CD4-positive, alpha-beta T cell treated with Interleukin-4 for 1 hour (primary cell): ENCODE measurements at regions not wholly inside any gene's neighbourhood (a gene's known extent, or its start where the extent isn't known, plus 50 kb on each side); places are given as distances from the start of the nearest gene placed in this dataset.
"Not testable (repeated sequence)": the region's sequence is repeated elsewhere in the genome, so short reads cannot be mapped to it uniquely, and the experiment has no call there.

Experiments
- DNase-seq, 2 donors: peaks; one replicate each; pipeline ENCODE4 v3.0.0-alpha.2; 2020 to 2022

DNA sequence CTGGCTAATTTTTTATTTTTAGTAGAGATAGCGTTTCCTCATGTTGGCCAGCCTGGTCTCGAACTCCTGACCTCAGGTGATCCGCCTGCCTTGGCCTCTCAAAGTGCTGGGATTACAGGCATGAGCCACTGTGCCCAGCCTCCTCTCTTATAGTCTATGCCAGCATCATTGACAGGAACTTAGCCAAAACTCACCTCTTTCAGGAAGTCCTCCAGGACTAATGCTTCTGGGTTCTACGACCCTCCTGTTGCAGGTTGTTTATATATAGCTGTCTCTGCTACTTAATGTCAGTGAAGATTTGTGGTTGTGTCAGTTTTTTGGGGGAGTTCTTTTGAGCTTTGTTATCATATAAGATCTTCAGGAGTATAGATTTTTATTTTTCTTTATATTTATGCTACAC, 112.1 kb upstream of the CDC42EP3 start:
- no peak for DNase-seq

DNA sequence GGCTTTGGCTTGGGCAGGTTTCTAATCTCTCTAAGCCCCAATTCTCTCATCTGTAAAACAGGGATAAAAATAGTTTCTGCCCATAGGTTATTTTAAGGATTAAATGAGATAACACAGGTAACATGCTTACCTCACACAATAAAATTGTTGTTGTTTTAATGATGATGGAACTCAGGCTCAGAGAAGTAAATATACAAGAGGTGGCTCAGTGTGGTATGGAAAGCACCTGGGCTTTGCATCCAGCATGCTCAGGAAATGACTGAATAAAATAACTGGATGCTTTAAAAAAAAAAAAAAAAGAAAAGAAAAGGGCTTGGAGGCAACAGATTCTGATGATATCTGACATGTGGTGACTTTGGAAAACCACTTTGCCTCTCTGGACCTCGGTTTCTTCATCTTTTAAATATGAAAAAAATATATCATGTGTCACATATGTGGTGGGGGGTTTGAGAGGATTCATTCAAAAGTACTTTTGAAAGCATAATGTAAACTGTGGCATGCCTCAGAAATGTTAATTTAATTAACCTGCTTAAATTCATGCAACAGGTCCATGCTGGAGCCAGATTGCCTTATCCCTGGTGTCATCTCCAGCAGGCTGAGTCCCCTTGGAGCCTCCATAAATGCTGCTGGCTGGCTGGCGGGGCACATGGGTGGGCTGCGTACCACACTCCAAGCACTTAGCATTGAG, 112.8 kb upstream of the CDC42EP3 start:
- DNase-seq, result no peak

DNA sequence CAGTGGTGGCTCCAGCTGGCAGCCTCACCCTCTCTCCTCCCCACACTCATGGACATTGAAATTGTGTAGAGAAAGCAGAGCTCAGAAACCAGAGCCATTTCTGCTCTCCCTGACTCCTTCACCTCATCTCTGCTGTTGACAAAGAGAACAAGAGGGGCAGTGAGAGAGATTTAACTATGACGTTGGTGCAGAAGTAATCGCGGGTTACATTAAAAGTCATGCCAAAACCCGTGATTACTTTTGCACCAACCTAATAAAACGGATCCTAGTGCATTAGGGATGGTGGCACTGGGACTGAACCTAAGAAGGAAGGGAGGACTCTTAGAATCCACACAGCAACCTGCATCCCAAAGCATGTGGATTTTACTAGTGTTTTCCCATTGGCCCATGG, 113.3 kb upstream of the CDC42EP3 start:
- DNase-seq, result no peak

DNA sequence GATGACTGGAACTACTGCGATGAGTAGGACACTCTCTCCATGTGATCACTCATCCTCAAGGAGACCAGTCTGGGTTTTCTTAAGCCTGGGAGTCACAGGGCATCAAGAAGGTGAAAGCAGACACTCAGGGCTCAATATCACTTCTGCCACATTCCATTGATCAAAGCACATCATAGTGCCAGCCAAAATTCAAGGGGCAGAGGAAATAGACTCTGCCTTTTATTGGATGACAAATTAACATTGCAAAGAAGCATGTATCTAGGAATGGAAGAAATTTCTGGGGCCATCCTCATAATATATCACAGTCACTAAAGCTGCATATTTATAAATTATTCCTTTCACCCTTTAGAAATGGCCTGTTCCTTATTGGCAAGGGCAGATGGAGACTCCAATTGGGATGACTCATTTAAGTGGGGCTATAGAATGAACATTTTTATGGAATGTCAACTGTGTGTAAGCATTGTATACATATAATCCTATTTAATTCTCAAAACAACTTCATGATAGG, 114.8 kb upstream of the CDC42EP3 start:
- no peak for DNase-seq

DNA sequence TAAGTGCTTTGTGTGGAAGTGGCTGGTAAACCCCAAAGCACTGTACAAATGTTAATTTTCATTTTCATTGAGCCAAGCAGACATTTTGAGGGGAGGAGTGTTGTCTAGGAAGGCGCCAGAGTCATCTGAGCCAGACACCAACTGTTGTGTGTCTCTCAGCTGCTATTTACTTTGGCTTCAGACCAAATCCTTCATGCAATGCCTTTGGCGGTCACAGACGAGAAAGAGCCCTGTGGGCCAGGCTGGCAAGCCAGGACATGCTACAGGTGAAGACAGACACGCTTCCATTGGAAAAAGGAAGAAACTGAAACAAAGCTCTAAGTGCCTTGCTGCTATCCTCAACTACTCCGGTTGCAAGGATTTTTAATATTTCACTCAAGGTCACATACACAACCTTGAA, 115.4 kb upstream of the CDC42EP3 start:
- DNase-seq, result no peak

DNA sequence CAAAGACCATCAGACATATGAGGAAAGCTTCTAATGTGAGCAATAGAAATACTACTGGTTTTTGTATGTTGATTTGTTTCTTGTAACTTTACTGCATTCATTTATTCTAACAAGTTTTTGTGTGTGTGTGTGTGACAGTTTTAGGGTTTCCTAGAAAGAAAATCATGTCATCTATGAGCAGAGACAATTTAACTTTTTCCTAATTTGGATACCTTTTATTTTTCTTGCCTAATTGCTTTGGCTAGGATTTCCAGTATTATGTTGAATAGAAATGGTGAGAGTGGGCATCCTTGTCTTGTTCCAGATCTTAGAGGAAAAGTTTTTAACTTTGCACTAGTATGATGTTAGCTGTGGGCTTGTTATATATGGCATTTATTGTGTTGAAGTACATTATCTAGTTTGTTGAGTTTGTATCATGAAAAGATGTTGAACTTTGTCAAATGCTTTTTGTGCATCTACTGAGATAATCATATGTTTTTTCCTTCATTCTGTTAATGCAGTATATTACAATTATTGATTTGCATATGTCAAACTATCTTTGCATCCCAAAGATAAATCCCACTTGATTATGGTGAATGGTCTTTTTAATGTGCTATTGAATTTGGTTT, 117.3 kb upstream of the CDC42EP3 start:
- no peak for DNase-seq

DNA sequence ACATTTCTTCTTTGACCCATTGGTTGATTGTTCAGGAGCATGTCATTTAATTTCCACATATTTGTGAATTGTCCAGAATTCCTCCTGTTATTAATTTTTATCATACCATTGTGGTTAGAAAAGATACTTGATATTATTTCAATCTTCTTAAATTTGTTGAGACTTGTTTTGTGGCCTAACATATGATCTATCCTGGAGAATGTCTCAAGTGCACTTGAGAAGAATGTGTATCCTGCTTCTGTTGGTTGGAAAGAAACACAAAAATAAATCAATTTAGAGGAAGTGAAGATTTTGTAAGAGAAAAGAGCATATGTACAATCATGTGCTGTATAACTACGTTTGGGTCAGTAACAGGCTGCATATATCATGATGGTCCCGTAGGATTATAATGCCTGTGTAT, 118.6 kb upstream of the CDC42EP3 start:
- no peak for DNase-seq

DNA sequence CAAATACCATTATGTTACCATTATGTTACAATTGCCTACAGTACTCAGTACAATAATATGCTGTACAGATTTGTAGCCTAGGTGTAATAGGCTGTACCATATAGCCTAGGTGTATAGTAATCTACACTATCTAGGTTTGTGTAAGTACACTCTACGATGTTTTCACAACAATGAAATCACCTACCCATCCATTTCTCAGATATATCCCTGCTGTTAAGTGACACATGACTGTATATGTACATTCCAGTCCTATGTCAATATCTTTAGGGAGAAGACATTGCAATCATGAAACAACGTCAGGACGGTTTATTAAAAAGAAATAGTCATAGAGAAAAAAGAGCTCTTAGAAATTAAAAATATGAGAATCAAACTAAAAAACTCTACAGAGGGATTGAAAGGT, 119.0 kb upstream of the CDC42EP3 start:
- no peak for DNase-seq

DNA sequence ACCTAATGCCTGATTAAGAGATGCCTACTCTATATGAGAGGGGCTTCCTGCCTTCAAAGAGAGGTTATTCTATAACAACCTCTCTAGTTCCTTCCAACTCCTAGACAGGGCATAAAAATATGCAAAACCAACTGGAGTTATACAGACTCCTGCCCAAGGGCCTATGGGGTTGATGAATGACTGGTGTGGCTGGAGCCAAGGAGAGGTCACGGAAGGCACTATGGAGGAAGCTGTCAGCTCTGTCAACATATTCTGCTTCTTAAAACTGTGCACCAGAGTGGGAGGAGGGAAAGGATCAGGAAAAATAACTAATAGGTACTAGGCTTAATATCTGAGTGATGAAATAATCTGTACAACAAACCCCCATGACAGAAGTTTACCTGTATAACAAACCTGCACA, 120.9 kb upstream of the CDC42EP3 start:
- no peak for DNase-seq

DNA sequence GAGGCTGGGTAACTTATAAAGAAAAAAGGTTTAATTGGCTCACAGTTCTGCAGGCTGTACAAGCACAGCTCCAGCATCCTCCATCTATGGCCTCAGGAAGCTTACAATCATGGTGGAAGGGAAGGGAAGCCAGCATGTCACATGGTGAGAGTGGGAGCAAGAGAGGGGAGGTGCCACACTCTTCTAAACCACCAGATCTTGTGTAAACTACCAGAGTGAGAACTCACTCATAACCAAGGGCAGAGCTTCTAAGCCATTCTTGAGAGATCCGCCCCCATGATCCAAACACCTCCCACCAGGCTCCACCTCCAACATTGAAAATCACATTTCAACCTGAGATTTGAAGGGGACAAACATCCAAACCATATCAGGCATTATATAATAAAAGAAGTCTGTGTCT, 121.6 kb upstream of the CDC42EP3 start:
- no peak for DNase-seq

DNA sequence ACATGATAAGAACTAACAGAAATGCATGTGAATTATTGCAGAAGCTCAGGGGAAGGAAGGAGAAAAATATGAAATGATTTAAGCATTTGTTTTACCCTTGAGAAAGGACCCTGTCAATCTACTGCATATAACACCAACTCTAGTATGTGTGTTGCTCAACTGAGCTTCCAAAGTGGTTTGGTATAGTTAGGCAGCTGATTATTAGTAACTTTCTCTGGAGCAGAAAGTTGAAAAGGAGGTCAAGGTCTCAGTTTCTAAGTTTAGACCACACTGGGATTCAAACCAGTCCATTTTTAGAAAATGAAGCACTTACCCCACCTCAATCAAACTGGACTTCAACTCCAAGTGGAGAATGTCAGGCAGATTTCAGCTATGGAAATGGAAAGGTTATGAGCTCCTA, 123.3 kb upstream of the CDC42EP3 start:
- no peak for DNase-seq

DNA sequence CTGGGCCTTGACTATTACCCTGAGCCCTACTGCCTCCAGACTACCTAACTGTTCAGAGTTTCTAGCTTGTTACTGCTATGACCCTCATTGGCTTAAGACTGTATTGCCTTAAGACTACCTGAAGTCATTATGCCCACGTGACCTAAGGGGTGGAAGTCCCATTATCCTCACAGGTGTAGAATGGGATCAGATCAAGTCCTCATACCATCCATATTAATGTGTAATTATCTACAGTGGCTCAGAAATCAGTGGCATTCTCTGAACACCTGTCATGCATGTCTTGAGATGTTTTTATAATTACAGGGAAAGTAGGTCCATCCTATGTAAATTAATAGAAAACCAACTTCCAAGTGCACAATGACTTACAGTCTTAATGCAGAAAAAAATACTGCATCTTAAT, 124.0 kb upstream of the CDC42EP3 start:
- DNase-seq, result no peak

DNA sequence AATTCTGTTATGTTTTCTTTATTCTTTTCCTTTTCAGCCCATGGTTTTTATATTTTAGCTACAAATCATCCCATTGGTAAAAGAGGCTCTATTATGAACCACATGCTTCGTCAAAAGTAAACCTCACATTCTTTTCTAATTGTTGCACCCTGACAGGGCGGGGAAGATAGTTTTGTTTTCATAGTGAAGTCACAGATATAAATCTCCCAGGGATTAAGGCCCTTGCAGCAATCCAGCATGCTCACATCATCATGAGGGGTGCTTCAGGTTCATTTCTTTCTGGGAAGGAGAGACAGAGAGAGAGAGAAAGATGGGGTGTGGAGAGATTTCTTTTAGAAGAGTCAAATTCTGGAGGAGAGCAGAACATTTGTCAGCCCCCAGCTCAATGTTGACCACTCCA, 124.5 kb upstream of the CDC42EP3 start:
- DNase-seq, result no peak

DNA sequence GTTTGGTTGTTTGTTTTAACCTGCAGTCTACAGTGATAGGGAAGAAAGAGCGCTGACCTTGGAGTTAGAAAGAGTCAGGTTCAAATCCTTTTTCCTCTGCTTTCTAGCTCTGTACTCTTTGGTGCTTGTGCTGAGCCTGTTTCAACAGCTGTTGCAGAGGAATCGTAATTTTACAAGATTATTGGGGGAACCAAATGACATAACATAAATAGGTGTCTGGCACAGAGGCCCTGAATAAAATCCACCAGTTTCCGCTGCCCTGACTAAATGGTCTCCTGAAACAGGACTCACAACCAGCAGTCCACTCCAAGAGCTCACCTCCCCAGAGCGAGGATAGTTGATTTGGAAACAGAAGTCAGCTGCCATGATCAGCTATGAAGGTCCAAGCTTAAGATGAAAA, 125.0 kb upstream of the CDC42EP3 start:
- no peak for DNase-seq

DNA sequence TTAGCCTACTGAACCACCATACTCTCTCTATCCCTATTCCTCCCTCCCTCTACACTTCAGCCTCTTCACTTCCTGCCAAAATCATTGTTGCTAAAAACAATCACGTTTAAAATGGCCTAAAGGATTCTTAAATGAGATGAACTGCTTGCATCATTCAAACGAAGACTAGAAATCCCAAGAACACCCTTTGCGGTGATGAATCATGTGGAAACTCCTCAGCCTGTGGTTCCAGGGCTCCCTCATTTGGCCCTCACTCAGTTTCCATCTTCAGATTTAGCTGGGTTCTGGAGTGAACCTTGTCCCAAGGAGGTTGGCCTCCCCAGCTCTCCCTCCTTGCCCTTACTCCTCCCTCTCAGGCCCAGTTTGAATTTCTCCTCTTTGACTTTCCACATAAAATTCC, 125.6 kb upstream of the CDC42EP3 start:
- DNase-seq, result no peak

DNA sequence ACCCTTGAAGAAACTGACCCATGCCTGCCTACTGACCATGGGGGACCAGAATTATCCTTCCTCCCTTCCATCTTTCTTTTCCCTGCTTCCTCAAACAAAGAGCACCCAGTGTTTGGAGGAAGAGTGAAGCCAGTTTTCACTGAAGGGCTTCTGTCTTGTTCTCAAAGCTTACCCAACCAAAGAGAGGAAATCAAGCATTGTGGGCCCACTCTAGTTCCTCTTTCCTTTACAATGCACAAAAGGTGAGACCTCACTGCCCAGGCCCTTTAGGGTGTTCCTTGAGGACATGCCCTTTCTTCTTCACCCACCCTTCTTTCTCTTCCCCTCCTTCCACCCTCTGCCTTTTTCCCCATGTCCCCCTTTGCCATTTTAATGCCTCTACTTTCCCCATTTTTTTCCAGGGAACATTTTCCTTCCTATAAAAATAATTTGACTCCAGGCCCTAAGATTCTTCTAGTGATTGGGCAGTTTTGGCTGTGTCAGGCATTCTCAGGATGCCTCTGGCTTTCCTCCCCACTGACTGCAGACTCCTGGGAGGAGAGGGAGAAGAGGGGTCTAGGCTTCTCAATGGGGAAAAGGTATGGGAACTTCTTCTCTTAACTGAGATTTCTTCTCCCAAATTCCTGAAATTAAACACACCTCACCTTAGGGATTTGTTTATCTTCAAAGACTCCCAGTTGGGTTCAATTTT, 126.6 kb upstream of the RMDN2 start:
- peak in 1 of 2 donors; percentile 22 for DNase-seq

DNA sequence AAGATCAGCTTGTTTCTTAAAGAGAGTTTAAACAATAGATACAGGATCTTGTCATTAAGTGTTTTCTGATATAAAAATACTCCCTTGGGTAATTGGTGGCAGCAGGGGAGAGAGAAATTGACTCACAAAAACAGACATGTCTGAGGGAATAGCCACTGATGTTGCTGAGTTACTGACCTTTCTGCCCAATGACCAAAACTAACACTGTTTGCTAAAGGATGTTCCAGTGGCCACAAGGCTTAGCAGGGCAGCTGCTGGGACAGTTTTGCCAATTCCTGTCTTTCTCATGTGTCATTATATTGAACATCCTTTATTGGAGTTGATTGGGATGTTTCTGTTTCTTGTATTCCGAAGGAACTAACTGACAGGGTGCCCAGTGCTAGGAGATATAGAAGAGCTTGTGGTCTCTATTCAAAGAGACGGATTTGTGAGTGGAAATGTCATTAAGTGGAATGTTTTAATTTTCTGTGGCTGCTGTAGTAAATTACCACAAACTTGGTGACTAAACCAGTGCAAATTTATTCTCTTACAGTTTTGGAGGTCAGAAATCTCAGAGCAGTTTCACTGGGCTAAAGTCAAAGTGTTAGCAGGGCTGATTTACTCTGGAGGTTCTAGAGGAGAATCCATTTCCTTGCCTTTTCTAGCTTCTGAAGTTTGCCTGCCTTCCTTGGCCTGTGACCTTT, 124.8 kb upstream of the RMDN2 start:
- no peak for DNase-seq

DNA sequence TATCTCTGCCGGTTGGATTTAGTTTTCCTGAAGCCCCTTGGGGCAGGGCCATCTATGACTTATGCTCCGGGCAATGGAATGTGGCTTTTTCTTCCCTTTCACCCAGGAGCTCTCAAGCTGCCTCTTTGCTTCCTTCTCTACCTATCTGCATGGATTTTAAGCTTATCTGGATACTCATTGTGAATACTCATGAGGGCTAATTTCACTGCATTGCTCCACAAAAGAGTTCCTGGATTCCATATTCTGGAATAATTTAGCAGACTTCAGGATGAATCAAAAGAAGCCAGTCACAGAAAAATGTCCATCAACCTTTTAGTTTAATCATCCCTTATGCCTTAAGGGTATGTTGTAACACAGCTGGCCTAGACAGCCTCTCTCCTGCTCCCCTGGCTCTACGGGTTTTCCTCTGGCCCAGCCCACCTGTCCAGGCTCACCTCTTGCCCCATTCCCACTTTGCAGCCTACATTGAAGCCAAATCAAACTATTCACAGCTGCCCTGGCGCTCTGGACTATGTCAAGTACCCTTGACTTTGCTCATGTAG, 122.8 kb upstream of the RMDN2 start:
- DNase-seq, result no peak

DNA sequence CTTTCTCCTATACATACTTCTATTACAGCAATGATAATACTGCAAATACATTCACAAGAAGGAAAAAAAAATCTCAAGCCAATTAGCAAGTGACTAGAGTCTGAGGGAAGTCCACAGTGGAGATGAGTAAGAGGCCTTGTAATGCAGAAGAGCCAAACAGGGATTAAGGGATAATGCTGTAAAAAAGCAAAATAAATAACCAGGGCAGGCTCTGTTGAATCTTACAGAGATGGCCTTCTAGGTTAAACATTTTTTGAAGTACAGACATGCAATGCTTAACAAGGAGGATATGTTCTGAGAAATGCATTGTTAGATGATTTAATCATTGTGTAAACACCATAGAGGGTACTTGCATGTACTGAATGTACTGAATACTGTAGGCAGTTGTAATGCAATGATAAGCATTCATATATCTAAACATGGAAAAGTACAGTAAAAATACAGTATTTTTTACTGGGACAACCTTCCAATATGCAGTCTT, 122.1 kb upstream of the RMDN2 start:
- DNase-seq, result no peak

DNA sequence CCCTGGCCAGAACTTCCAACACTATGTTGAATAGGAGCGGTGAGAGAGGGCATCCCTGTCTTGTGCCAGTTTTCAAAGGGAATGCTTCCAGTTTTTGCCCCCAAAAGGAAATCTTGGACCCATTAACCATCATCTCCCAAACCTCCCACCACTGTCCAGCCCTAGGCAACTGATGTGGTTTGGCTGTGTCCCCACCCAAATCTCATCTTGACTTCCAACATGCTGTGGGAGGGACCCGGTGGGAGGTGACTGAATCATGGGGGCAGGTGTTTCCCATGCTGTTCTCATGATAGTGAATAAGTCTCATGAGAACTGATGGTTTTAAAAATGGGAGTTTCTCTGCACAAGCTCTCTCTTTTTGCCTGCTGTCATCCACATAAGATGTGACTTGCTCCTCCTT, 119.1 kb upstream of the RMDN2 start:
- DNase-seq, result not testable (repeated sequence)

DNA sequence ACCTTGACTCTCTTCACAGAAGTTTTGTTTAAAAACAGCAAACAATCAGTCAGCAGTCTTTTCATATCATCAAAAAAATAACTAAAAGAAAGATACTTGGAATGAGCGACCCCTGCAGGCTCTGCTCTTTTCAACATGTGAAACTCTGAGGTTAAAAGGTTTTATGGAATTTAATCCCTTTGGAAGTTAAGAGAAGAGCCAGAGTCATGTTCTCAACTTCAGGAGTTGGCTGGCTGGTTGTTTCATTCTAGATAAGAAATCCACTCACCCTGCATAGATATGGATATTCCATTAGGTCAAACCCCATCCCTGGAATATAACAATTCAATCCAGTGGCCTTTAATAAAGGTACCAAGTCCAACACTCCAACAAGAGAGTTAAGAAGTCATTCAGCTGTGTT, 115.6 kb upstream of the RMDN2 start:
- peak in 1 of 2 donors; percentile 23 for DNase-seq

DNA sequence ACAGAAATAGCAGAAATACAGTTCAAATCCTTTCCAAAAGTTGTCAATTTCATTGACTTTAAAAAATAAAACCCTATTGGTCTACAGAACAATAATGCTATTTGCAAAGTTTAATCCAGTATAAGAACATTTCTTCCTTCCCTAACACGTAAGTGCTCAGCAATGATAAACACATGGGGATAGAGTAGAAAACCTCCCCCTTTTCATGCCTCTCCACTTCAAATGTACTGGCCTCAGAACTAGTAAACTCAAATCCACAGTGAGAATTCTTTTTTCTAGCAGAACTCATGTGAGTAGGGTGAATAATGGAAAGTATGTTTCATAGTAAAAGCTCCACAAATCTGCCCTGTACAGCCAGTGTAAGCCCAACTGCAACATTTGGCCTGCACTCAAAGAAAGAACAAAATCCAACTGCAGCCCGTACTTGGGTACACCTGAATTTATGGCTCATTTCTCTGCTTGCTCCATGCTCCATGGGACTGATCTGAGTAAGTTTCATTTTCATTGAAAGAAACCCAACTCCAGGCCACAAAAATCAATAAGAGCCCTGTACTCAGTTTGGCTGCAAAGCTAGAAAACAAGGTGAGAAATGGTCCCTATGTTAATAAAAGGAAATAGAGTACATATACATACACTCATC, 115.0 kb upstream of the RMDN2 start:
- DNase-seq, result no peak

DNA sequence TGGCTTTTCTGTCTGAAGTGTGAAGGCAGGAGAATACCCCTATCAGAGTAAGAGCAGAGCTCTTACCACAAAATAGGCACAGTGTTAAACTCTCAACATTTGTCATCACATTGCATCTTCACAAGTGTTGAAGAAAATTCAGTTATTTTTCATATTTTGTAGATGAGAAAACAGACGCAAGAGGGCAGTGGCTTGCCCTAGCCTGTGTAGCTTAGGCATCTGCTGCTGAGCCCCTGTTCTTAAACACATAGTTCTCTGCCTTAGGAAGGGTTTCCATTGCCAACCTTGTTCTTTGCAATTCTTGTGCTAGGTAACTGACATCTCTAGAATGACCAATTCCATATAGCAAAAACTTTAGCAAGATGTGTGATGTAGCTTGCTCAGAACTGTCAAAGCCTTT, 112.7 kb upstream of the RMDN2 start:
- no peak for DNase-seq
